ENCODE measurements at regions not wholly inside any gene's neighbourhood (a gene's known extent, or its start where the extent isn't known, plus 50 kb on each side); places are given as distances from the start of the nearest gene placed in this dataset.
"Not testable (repeated sequence)": the region's sequence is repeated elsewhere in the genome, so short reads cannot be mapped to it uniquely, and the experiment has no call there.

DNA sequence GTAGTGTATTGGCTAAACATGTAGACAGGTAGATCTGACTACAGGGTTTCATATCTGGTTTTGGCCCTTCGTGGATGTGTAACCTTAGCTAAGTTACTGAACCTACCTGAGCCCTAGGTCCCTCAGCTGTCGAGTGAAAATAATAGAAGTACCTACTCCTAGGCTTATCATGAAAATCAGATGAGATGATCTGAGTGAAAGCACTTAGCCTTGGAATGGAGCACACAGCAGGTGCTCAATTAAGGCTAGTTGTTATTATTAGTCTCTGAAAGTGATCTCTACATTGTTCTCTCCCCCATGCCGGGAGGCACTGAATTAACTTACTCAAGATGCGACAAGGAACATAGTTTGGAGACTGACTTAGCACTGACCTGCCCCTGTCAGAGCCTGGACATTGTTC, 174.7 kb upstream of the ZNF217 start:
- no peak overlapping the region for H3K4me3 ChIP-seq
- H3K9me3 ChIP-seq = no peaks in the 10 kb centered on the region
- no peaks in the 10 kb centered on the region for H3K4me1 ChIP-seq
- TF ChIP-seq, protein P1, sequence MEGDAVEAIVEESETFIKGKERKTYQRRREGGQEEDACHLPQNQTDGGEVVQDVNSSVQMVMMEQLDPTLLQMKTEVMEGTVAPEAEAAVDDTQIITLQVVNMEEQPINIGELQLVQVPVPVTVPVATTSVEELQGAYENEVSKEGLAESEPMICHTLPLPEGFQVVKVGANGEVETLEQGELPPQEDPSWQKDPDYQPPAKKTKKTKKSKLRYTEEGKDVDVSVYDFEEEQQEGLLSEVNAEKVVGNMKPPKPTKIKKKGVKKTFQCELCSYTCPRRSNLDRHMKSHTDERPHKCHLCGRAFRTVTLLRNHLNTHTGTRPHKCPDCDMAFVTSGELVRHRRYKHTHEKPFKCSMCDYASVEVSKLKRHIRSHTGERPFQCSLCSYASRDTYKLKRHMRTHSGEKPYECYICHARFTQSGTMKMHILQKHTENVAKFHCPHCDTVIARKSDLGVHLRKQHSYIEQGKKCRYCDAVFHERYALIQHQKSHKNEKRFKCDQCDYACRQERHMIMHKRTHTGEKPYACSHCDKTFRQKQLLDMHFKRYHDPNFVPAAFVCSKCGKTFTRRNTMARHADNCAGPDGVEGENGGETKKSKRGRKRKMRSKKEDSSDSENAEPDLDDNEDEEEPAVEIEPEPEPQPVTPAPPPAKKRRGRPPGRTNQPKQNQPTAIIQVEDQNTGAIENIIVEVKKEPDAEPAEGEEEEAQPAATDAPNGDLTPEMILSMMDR (IDR thresholded peaks at IDR 0.05 in 4 of 5, conservative IDR thresholded peaks at IDR 0.05 in 1 of 5) = no peak
- TF ChIP-seq POLR2A (IDR thresholded peaks at IDR 0.05) = no peak
- in situ Hi-C loops (cut with MboI; ENCODE audit: low sequenced_read_pairs in 4 of 4) (no loop called here), intact Hi-C loops (cut with DNase I; ENCODE audit: low total_unique reads) (no loop called here)
- no peaks in the 10 kb centered on the region for H3K27me3 ChIP-seq
- ATAC-seq (no peak), DNase-seq (no peak)
- H3K36me3 ChIP-seq = no peaks in the 10 kb centered on the region
- H3K27ac ChIP-seq = no peak overlapping the region

DNA sequence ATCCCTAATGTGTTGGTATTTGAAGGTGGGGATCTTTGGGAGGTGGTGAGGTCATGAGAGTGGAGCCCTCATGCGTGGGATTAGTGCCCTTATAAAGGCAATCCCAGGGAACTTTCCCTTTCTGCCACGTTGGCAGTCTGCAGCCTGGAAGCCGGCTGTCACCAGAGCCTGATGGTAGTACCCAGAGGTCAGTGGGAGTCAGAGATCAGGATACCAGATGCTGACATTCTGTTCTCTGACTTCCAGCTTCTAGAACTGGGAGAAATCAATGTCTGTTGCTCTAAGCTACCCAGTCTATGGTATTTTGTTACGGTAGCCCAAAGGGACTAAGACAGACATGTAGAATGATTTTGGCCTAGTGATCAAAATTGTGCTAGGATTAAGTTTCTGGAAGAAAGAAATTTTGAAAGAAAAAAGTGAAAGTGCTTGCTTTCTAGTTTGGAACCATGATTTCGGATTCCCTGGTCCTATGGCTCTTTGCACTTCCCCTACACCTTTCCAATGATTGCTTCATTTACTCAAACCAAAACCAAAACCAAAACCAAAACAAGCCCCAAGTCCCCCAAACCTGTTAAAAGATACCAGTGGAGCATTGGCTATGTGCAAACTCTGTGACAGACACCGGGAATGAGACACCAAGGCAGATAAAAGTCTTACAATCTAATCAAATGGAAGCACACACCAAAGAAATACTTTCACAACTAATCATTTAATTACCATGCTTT, 173.7 kb upstream of the ZNF217 start:
- no peak for DNase-seq
- Histone ChIP-seq H3K27me3 (no peaks in the 10 kb centered on the region), H3K27ac (no peak overlapping the region), H3K36me3 (no peaks in the 10 kb centered on the region), H3K4me1 (no peaks in the 10 kb centered on the region), H3K4me3 (no peak overlapping the region), H3K9me3 (no peaks in the 10 kb centered on the region)
- in situ Hi-C loops (cut with MboI; ENCODE audit: low sequenced_read_pairs in 4 of 4) = no loop called here
- intact Hi-C loops (cut with DNase I; ENCODE audit: low total_unique reads) = no loop called here
- TF ChIP-seq, protein P1 (IDR thresholded peaks at IDR 0.05 in 4 of 5, conservative IDR thresholded peaks at IDR 0.05 in 1 of 5) = no peak
- no peak for TF ChIP-seq POLR2A (IDR thresholded peaks at IDR 0.05)
- no peak for ATAC-seq

DNA sequence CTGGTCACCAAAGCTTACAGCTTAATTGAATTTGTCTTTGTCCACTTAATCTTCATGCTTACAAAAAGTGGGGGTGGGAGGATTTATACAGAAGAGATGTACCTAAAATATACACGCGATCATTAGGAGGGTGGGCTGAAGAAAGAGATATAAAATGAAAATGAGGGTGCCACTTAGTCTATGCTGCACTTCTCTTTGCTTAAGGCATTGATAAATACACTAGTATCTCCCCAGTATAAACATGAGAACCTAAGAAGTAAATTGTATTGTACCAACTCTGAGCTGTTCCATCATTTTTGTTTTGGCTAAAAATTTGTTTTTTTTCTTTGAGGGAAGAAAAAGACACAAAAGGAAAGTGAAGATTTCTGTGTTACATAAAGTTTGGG, 170.8 kb upstream of the ZNF217 start:
- H3K27ac ChIP-seq = no peak overlapping the region
- TF ChIP-seq, protein P1 (IDR thresholded peaks at IDR 0.05 in 4 of 5, conservative IDR thresholded peaks at IDR 0.05 in 1 of 5) = no peak
- no peak for TF ChIP-seq POLR2A (IDR thresholded peaks at IDR 0.05)
- no peak overlapping the region for H3K4me3 ChIP-seq
- intact Hi-C loops (cut with DNase I; ENCODE audit: low total_unique reads) (no loop called here), in situ Hi-C loops (cut with MboI; ENCODE audit: low sequenced_read_pairs in 4 of 4) (no loop called here)
- H3K27me3 ChIP-seq = no peaks in the 10 kb centered on the region
- no peaks in the 10 kb centered on the region for H3K36me3 ChIP-seq
- DNase-seq (no peak), ATAC-seq (no peak)
- H3K4me1 ChIP-seq = no peaks in the 10 kb centered on the region
- H3K9me3 ChIP-seq = no peaks in the 10 kb centered on the region

DNA sequence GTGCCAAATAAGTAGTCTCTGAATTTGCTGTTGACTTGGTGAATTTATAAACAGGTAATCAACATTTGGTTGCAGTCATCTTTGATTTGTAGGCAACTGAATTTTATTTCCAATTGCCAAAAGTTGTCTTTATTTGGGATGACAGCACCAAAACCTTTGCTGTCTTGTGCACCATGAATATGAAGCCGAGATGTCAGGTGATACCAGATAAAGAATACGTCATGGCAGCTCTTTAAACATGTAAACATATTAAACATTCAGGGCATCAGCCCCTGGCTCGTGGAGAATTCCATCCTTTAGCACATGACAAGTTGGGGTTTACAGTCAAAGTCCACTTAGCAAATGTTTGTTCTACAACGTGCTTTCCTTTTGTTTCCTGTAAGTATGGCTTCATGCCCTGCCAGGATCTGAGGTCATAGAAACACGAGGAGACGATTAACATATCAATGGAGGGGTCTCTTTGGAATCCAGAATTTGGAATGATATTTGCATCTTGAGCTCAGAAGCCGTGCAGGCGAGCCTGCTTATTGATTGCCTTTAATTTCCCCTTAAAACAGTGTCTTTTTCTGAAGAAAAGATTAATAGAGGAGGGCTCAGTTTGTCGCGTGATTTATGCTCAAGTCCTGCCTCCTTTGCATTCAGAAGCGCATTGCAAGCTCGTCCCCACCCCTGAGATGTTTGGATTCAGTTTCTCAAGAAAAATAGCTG, 170.2 kb upstream of the ZNF217 start:
- Histone ChIP-seq H3K27me3 (no peaks in the 10 kb centered on the region), H3K4me1 (no peaks in the 10 kb centered on the region), H3K9me3 (no peaks in the 10 kb centered on the region), H3K4me3 (no peak overlapping the region), H3K27ac (no peak overlapping the region), H3K36me3 (no peaks in the 10 kb centered on the region)
- DNase-seq (no peak), ATAC-seq (no peak)
- in situ Hi-C loops (cut with MboI; ENCODE audit: low sequenced_read_pairs in 4 of 4) (no loop called here), intact Hi-C loops (cut with DNase I; ENCODE audit: low total_unique reads) (no loop called here)
- no peak for TF ChIP-seq POLR2A (IDR thresholded peaks at IDR 0.05)
- TF ChIP-seq, protein P1 (IDR thresholded peaks at IDR 0.05 in 4 of 5, conservative IDR thresholded peaks at IDR 0.05 in 1 of 5) = no peak

DNA sequence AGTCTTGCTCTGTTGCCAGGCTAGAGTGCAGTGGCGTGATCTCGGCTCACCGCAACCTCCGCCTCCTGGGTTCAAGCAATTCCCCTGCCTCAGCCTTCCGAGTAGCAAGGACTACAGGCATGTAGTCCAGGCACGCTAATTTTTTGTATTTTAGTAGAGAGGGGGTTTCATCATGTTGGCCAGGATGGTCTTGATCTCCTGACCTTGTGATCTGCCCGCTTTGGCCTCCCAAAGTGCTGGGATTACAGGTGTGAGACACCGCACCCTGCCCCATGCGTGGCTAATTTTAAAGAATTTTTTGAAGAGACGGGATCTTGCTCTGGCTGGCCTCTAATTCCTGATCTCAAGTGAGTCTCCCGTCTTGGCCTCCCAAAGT, 168.8 kb upstream of the ZNF217 start:
- H3K9me3 ChIP-seq; ATAC-seq; H3K36me3 ChIP-seq; H3K27me3 ChIP-seq; H3K4me3 ChIP-seq; DNase-seq; intact Hi-C loops (cut with DNase I; ENCODE audit: low total_unique reads); H3K4me1 ChIP-seq; H3K27ac ChIP-seq; in situ Hi-C loops (cut with MboI; ENCODE audit: low sequenced_read_pairs in 4 of 4): not testable (repeated sequence)

Measured in gastrocnemius medialis (tissue), 4 donors.